PC-9 (cell line): ENCODE measurements at regions not wholly inside any gene's neighbourhood (a gene's known extent, or its start where the extent isn't known, plus 50 kb on each side); places are given as distances from the start of the nearest gene placed in this dataset.

Experiments
- BruUV-seq: library from RNA; stranded (reverse); fragments of 400-500 nt; replicated peaks from 2 replicates; lab custom pipeline; 2021; lab: Mats Ljungman, UMichigan
- CTCF ChIA-PET: fragments of 300-600 bp; sonication (Branson Sonifier 250); formaldehyde crosslinking; loops from one replicate; lab custom pipeline; 2022; ENCODE audit warnings: antibody characterized with exemption; lab: Charles Lee
- POLR2A ChIA-PET: fragments of 300-600 bp; sonication (Branson Sonifier 250); formaldehyde crosslinking; loops from one replicate; lab custom pipeline; 2022; ENCODE audit warnings: antibody characterized with exemption; ENCODE audit not compliant: unreplicated experiment; lab: Charles Lee
- DNase-seq, 2 experiments: peaks; one replicate each; pipeline versions ENCODE4 v3.0.0 to v3.0.0-alpha.2; 2015 to 2022; ENCODE audit warnings: mixed read lengths in 1 of 2
- H2AFZ ChIP-seq: fragments of 200-600 bp; sonication (generic); 2 replicates; pipeline ENCODE4 v1.8.1; 2017; ENCODE audit warnings: antibody characterized with exemption
- H3F3A ChIP-seq: fragments of 200-600 bp; sonication (generic); 2 replicates; pipeline ENCODE4 v1.8.1; 2017; ENCODE audit warnings: antibody characterized with exemption, mild to moderate bottlenecking, low read depth; ENCODE audit not compliant: insufficient read depth
- H3K27ac ChIP-seq: fragments of 200-600 bp; sonication (generic); 2 replicates; pipeline ENCODE4 v1.6.1; 2016; ENCODE audit warnings: mixed run types
- H3K27me3 ChIP-seq: fragments of 200-600 bp; sonication (generic); 2 replicates; pipeline ENCODE4 v1.6.1; 2016; ENCODE audit warnings: low read depth, mixed run types; ENCODE audit not compliant: insufficient read depth
- H3K36me3 ChIP-seq: fragments of 200-600 bp; sonication (generic); 2 replicates; pipeline ENCODE4 v1.6.1; 2016; ENCODE audit warnings: low read depth, mixed run types
- H3K4me1 ChIP-seq: fragments of 200-600 bp; sonication (generic); replicated peaks from 2 replicates; pipeline ENCODE4 v1.6.1; 2016; ENCODE audit warnings: mixed run types; ENCODE audit not compliant: insufficient read depth
- H3K4me2 ChIP-seq: fragments of 200-600 bp; sonication (generic); 2 replicates; pipeline ENCODE4 v1.6.1; 2017; ENCODE audit warnings: mixed run types
- H3K4me3 ChIP-seq: fragments of 200-600 bp; sonication (generic); 2 replicates; pipeline ENCODE4 v1.6.1; 2016; ENCODE audit warnings: mixed run types
- H3K79me2 ChIP-seq: fragments of 200-600 bp; sonication (generic); 2 replicates; pipeline ENCODE4 v1.6.1; 2017; ENCODE audit warnings: low read depth, mixed run types
- H3K9me2 ChIP-seq: fragments of 200-600 bp; sonication (generic); 2 replicates; pipeline ENCODE4 v1.8.1; 2017; ENCODE audit warnings: mild to moderate bottlenecking; ENCODE audit not compliant: insufficient read depth
- H3K9me3 ChIP-seq: fragments of 200-600 bp; sonication (generic); 2 replicates; pipeline ENCODE4 v1.8.1; 2016; ENCODE audit warnings: low read depth; ENCODE audit not compliant: insufficient read depth
- H4K20me1 ChIP-seq: fragments of 200-600 bp; sonication (generic); 2 replicates; pipeline ENCODE4 v1.8.1; 2017; ENCODE audit not compliant: insufficient read depth
- CTCF ChIP-seq: fragments of 200-600 bp; sonication (generic); conservative IDR thresholded peaks from 2 replicates; pipeline ENCODE4 v1.6.1; 2017; ENCODE audit warnings: mixed run types, antibody characterized with exemption, mild to moderate bottlenecking, moderate library complexity
- EZH2 ChIP-seq: fragments of 200-600 bp; sonication (generic); IDR thresholded peaks from 2 replicates; pipeline ENCODE4 v1.8.0; 2017; ENCODE audit warnings: antibody characterized with exemption, low read depth
- intact Hi-C: fragments of 100-400 bp; cut with micrococcal nuclease; formaldehyde crosslinking; loops from one replicate; pipeline ENCODE4 v1.10.0; 2022; ENCODE audit not compliant: unreplicated experiment

GRCh38 chrX:132539611-132540010, 50.8 kb upstream of the MBNL3 start:
- Histone ChIP-seq H3K4me2 (no peak overlapping the region), H3K4me1 (no peaks in the 10 kb centered on the region), H3F3A (no peaks in the 10 kb centered on the region), H2AFZ (no peak overlapping the region), H3K79me2 (no peaks in the 10 kb centered on the region), H4K20me1 (no peaks in the 10 kb centered on the region), H3K27me3 (no peaks in the 10 kb centered on the region), H3K27ac (no peak overlapping the region), H3K4me3 (no peak overlapping the region), H3K9me2 (no peaks in the 10 kb centered on the region; the same call in 1 of the 2 replicates), H3K36me3 (no peaks in the 10 kb centered on the region), H3K9me3 (no peaks in the 10 kb centered on the region)
- TF ChIP-seq CTCF (no peak), EZH2 (no peak)
- ChIA-PET POLR2A (no interaction called here), CTCF (no interaction called here)
- DNase-seq: no peak
- intact Hi-C loops: no loop called here
- BruUV-seq: no TSS peak
